DMS 273 (cell line): ENCODE measurements at regions not wholly inside any gene's neighbourhood (a gene's known extent, or its start where the extent isn't known, plus 50 kb on each side); places are given as distances from the start of the nearest gene placed in this dataset.
"Not testable (repeated sequence)": the region's sequence is repeated elsewhere in the genome, so short reads cannot be mapped to it uniquely, and the experiment has no call there.

Experiments used
- DNase-seq: peaks from one replicate; lab custom pipeline; 2025; ENCODE audit not compliant: unreplicated experiment; lab: John Stamatoyannopoulos, UW

DNA sequence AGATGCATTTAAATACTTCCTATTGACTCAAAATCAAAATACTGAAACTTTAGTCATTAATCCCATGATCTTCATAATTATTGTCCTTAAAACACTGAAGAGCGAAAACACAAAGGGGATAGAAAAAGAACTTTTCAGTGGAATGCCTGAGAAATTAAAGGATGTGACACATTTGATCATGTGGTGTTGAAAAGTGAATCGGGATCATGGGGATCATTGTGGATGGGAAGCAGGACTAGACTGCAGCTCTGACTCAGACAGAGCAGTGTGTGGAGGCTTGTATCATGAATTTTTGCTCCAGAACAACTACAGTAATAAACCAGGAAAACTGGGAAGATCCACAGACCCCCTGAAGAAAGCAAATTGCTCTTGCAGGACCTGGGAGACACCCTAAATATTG, 161.1 kb upstream of the CXADR start:
- DNase-seq = no peak

DNA sequence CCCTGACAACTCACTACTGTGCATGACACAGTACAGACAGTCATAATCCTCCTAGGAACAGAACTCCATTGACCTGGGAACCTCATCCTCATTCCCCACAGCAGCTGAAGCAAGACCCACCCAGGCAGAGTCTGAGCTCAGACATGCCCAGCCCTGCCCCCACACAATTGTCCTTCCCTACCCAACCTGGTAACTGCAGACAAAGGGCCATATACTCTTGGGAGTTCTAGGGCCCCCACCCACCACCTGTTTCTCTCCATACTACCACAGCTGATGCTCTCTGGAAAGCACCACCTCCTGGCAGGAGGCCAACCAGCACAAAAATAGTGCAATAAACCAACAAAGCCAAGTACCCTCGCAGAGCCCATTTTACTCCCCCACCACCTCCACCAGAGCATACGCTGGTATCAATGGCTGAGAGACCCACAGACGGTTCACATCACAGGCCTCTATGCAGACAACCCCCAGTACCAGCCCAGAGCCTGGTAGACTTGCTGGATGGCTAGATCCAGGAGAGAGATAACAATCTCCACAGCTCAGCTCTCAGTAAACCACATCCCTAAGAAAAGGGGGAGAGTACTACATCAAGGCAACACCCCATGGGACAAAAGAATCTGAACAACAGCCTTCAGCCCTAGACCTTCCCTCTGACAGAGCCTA, 159.7 kb upstream of the CXADR start:
- no peak for DNase-seq

DNA sequence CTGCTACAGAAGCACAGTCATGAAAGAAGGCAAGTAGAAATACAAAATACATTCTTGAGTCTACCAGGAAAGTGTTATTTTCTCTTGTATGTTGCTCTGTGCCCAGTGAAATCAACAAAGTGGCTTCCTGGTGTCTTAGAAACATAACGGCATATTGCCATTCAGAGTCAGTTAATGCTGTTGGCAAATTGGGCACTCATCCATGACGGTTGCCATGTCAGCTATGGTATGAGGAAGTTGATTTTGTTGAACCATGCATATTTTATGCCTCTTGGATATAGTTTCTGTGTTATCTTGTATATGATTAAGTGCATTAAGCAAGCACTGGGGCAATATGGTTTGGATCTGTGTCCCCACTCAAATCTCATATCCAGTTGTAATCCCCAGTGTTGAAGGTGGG, 153.1 kb upstream of the CXADR start:
- DNase-seq = no peak

DNA sequence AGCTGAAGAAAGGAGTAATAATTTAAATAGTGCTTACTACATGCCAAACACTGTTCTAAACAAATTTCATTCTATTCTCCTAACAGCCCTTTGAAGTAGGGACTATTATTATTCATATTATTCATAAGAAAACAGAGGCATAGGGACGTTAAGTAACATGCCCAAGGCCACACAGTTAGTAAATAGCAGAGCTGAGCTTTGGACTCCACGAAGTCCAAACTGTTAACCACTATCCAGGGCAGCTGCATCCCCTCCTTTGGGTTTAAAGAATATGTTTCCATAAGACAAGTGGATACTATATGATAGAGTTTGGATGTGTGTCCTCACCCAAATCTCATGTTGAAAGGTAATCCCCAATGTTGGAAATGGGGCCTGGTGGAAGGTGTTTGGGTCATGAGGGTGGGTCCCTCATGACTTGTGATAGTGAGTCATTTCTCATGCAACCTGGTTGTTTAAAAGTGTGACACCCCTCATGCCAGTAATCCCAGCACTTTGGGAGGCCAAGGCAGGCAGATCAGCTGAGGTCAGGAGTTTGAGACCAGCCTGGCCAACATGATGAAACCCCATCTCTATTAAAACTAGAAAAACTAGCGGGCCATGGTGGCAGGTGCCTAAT, 144.0 kb upstream of the CXADR start:
- no peak for DNase-seq

DNA sequence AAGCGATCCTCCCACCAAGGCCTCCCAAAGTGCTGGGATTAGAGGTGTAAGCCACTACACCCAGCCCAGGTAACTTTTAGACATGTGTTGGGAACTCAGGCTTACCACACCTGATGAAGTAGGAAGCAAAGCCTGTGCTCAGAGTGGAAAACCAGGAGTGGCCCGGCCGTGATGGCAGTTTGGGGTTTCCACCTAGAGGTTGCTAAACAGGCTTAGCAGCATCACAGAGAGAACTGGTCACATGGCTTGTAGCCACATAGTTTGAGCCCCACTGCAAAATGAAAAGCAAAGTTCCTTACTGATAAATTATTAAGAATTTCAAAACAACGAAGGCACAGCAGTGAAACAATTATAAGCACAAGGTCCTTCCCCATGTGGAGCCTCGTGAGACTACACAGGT, 142.6 kb upstream of the CXADR start:
- no peak for DNase-seq

DNA sequence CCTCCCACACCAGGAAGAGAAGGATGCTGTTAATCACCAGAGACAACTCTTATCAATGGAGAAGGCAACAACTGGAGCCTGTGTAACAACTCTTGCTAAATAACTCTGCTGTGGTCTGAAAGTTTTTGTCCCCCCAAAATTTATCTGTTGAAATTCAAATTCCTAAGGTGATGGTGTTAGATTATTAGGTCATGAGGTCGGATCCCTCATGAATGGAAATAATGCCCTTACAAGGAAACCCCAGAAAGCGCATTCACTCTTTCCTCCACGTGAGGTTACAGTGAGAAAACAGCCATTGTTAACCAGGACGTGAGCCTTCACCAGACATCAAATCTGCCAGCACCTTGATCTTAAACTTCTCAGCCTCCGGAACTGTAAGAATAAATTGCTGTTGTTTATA, 141.9 kb upstream of the CXADR start:
- no peak for DNase-seq

DNA sequence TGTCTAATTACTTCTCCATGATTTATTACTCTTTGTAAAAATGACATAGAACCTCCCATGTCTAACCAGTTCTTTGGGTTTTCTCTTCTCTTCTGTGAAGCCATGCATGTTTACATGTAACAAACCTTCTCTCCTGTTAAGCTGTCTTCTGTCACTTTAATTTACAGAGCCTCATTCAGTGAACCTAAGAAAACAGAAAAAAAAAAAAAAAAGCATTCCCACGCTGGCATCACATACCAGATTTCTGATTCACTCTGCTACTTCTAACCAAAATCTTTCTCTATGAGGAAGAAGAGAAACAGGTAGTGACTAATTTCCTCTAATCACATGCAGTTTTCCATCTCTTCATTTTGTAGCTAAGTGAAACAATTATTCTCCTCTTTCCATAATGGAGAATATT, 141.4 kb upstream of the CXADR start:
- no peak for DNase-seq

DNA sequence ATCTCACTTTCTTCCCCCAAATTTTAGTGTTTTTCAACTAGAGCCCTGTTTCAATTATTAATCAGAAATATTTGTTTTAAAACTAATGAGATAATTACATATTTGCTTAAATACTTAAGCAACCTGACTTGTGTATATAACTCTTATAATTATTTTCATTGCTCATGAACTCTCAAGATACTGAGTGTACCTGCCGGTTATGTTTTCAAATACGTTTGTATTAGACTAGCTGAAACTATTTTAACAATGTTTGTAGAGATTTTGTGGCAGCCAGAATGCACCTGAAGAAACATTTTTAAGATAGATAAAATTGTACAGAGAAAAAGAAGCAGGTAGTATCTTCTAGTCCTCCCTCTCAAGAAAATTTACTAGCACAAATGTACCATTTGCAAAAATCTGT, 140.6 kb upstream of the CXADR start:
- no peak for DNase-seq

DNA sequence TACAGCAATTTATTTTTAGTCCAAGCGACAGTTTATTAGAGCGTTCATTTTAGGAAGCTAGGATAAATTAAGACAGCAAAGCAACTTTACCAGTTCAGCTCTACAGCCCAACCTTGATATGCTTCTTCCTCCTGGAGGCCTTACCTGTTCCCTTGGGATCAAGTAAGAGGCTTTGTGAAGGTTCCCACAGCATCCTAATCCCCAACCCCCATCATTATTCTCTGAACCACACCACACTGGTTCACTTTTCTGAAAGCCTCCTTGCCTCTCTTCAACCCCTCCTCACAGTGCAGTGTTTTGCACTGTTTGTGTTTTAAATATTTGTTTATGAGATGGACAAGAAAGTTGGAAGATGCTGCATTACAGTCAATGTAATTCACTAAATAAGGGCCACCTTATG, 126.3 kb upstream of the CXADR start:
- no peak for DNase-seq

DNA sequence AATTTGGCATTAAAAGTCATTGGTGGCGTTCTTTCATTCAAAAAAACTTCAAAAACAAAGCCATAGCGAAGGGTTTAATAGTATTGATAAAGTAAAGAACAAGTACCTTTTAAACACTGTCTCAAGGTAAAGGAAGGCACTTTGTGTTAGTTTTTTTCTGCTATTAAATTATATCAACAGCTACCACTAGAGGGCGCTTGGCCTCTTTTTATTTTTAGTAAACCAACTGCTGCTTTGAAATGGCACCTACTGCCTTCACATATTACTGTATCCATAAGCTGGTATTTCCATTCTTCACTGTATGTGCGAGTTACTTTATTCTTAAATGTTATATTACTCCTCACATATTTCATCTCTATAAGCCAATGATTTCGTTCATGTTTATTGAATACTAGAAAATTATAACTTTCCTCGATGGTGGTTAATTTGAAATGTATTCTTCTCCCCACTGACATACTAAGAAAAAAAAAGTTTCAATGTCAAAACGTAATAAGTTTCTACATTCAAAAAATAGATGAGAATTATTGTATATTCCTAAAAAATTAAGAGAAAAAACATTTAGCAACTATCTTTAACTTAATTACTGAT, 125.7 kb upstream of the CXADR start:
- DNase-seq = peak; percentile 84

DNA sequence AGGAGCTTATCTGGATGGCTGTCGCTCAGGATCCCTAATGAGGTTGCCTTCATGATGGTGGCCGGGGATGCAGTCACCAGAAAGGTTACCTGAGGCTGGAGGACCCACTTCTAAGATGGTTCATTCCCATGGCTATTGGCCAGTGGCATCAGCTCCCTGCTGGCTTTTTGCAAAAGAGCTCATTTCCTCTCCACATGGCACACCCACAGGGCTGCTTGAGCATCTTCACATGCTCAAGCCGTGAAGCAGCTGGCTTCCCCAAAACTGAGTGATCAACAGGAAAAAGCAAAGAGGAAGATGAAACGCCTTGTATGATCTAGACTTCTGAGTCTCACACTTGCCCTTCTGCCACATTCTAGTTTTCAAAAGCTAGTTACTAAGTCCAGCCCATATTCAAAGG, 124.6 kb upstream of the CXADR start:
- no peak for DNase-seq

DNA sequence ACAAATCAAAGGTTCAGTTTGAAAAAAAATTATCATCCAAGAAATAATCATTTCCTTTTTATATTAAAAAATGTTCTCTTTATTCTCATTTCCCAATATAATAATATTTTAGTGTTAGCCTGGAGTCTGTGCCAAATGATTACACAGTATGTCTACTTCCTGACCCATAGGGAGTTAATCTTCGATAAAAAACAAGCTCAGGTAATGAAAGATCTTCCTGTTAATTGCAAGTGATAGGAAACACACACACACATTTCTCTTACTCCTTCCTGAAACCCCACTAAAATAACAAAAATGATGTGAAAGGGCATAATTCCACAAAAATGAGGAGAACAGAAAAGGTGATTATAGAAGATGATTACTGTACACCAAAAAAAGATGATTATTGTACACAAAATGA, 123.5 kb upstream of the CXADR start:
- DNase-seq = no peak

DNA sequence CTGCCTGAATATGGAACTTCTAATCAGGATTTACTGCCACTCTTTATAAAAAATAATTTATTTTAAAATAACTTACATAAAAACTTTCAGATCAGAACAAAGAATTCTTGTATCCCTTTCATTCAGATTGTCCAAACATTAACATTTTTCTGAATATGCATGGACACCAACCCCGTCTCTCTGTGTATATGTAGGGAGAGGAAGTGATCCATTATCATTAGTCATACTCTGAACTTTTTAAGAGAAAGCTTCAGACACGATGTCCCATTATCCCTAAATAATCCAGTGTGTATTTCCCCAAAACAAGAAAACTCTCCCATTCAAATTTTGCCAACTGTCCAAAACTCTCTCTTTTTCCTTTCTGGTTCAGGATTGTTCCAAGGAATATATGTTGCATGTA, 122.3 kb upstream of the CXADR start:
- no peak for DNase-seq

DNA sequence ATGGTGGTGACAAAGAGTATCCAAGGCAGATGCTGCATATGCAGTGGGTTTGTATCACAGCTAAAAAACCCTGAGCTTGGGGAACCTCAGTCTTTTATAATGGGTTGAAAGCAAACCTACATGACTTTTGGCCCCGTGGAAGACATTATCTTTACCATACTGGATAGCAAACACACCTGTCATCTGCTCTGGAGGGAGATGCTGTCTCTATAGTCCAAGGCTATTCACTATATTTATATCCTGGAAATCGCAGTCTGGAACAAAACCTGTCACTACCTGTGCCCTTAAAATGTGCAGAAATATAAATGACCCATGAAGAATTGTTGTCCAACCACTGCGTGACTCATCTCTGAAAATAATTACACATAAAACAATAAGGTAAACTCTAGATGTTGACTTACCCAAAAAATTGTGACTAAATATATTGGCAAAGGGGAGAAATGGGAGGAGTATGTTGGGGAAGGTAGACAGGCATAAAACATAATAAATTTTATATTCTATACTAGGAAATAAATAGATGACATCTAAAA, 121.0 kb upstream of the CXADR start:
- DNase-seq = no peak

DNA sequence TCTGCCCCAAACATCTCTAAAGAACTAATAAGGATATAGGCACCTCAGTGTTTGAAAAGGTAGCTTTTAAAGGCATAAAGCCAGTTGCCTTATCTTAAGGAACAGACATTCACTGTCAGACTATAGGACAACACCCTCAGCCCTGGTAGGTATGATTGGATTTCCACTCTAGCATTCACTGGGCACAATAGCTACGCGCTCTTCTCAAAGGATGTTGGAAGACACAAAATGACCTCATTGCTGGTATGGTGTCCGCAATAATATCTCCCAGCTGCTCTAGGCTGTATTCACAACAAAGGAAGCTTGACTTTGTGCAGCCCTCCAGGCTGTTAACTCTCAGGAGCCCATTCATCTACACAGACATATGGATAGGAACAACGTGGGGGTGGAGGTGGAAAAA, 119.4 kb upstream of the CXADR start:
- DNase-seq = no peak

DNA sequence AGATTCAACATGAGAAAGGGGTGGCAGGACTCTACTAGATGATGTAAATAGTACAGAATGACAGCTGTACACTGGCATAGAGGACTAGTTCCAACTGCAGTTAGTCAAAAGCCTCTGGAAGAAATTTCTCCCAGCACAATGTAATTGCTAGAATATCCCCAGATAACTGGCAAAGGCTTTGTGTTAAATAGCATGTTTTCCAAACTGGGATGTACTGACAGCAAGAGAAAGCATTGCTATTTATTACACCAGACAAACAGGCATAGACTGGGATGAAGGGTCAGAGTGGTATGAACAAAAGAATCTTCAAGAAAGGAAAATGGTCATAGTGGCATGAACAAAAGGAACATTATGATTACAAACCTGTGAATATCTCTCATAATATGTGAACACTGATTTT, 115.9 kb upstream of the CXADR start:
- no peak for DNase-seq

DNA sequence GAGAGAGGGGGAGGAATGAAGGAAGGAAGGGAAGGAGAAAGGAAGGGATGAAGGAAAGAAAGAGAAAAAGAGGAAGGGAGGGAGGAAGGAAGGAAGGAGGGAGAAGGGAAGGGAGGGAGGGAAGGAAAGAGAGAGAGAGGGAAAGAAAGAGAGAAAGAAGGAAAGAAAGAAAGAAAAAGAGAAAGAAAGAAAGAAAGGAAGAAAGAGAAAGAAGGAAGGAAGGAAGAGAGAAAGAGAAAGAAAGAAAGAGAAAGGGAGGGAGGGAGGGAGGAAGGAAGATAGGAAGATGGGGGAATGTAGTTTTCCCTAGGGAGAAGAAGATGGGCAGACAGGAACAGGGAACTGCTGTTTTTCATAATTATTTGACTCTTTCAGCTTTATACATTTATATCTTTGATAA, 115.1 kb upstream of the CXADR start:
- DNase-seq = no peak

DNA sequence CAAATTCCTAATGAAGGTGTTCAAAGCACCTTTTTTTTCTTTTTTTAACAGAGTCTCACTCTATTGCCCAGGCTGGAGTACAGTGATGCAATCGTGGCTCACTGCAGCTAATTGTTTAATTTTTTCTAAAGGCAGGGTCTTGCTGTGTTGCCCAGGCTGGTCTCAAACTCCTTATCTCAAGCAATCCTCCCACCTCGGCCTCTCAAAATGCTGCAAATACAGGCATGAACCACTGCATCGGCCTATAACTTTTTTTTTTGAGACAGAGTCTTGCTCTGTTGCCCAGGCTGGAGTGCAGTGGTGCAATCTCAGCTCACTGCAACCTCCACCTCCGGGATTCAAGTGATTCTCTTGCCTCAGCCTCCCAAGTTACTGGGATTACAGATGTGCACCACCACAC, 113.9 kb upstream of the CXADR start:
- DNase-seq = not testable (repeated sequence)

DNA sequence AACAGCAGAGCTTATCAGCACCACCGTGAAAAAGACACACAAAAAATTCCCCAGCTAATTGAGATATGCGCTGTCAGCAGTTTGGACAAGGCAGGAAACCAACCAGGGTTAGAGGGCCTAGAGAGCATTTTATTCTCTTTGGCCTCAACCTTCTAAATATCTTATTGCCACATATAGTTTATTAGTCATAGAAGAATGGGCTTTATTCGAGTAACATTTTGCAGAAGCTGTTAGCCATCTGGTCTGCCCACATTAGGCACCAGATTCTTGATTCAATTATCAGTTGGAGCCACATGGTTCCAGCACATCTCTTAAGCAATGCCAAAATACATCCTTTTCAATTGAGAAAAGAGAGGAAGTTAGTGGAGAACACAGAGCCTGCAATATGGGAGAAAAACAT, 109.9 kb upstream of the CXADR start:
- peak; percentile 51 for DNase-seq

DNA sequence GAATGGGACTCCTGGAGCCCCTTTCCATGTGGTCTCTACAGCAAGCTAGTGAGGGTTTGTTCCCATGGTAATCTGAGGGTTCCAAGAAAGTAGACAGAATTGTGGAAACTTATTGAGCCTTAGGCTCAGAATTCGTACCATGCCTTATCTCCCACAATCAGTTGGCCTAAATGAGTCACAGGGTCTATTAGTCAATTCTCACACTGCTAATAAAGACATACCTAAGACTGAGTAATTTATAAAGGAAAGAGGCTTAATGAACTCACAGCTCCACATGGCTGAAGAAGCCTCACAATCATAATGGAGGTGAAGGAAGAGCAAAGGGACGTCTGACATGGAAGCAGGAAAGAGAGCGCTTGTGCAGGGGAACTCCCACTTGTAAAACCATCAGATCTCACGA, 106.6 kb upstream of the CXADR start:
- no peak for DNase-seq

DNA sequence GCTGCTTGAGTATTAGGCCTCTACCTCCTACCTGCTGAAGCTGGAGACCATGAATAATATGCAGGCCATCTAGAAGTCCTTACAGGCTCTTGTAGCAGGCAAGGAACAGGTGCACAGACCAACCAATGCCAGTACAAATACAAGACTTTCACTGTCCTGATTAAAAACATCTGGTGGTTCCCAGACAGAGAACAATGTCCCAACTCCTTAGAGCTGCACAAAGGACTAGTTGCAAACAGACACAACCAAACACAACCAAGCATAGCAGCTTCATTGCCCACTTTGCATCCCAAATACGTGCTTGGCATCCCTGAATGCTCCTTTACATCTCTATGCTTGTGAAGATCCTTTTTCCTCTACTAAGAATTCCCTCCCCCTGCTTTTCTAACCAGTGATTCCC, 98.1 kb upstream of the CXADR start:
- no peak for DNase-seq

DNA sequence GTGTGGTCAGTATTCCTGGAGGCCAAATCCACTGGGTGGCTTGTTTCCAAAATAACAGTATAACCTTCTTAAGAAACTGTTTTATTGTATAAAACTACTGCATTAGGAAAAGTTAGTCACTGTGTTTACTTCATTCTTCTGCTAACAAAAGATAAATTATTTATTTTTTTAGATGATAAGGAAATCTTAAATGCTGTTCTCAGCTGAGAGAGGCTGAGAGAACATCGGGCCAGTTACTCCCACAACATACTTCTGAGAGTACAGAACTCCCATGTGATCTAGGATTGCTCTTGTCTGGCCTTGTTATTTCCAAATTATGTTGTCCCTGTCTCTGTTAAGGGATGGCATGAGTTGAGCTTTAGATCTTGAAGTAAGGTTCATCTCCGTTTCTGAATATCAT, 96.7 kb upstream of the CXADR start:
- DNase-seq = no peak

DNA sequence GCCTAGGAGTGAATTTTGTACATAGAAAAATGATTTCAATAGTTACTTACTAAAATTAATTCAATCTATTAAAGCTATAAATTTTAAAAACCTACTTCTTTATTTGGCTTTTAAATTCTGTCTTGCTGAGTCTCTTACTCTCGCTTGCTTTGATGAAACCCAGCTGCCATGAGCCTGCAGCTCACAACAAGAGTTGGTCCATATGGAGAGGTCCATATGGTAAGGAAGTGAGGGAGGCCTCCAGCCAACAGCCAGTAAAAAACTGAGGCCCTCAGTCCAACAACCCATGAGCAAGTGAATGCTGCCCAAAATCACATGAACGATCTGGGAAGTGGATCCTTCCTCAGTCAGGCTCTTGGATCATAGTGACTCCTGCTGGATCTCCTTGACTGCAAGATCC, 89.9 kb upstream of the CXADR start:
- DNase-seq = peak; percentile 77
